H9 (cell line): ENCODE measurements at regions not wholly inside any gene's neighbourhood (a gene's known extent, or its start where the extent isn't known, plus 50 kb on each side); places are given as distances from the start of the nearest gene placed in this dataset.

ENCODE experiments used
- DNase-seq: peaks from one replicate; pipeline ENCODE4 v3.0.0-alpha.2; 2017
- H2AFZ ChIP-seq: one replicate; pipeline ENCODE4 v1.6.1; 2013; ENCODE audit warnings: mild to moderate bottlenecking, low read length, control low read depth, moderate library complexity
- H2AK5ac ChIP-seq: 2 replicates; pipeline ENCODE4 v1.6.1; 2013; ENCODE audit warnings: low read length, control low read depth, mixed read lengths; ENCODE audit not compliant: insufficient read length
- H2BK120ac ChIP-seq: one replicate; pipeline ENCODE4 v1.6.1; 2013; ENCODE audit warnings: low read depth, mild to moderate bottlenecking, low read length, control low read depth, inconsistent platforms; ENCODE audit not compliant: poor library complexity, severe bottlenecking
- H2BK12ac ChIP-seq: 2 replicates; pipeline ENCODE4 v1.6.1; 2013; ENCODE audit warnings: low read length, control low read depth, mixed read lengths, low read depth; ENCODE audit not compliant: insufficient read length
- H2BK15ac ChIP-seq: 2 replicates; pipeline ENCODE4 v1.6.1; 2013; ENCODE audit warnings: low read depth, low read length, control low read depth
- H2BK20ac ChIP-seq: one replicate; pipeline ENCODE4 v1.6.1; 2013; ENCODE audit warnings: low read depth, mild to moderate bottlenecking, low read length, control low read depth, inconsistent platforms; ENCODE audit not compliant: poor library complexity, severe bottlenecking
- H2BK5ac ChIP-seq: 2 replicates; pipeline ENCODE4 v1.6.1; 2013; ENCODE audit warnings: low read length, control low read depth, mixed read lengths; ENCODE audit not compliant: insufficient read length
- H3K14ac ChIP-seq: 2 replicates; pipeline ENCODE4 v1.6.1; 2013; ENCODE audit warnings: low read length, control low read depth; ENCODE audit not compliant: insufficient read depth
- H3K18ac ChIP-seq: 2 replicates; pipeline ENCODE4 v1.6.1; 2013; ENCODE audit warnings: low read depth, mild to moderate bottlenecking, mixed read lengths, low read length, control low read depth; ENCODE audit not compliant: insufficient read length
- H3K23ac ChIP-seq: 2 replicates; pipeline ENCODE4 v1.6.1; 2013; ENCODE audit warnings: low read length, control low read depth, mixed read lengths, low read depth; ENCODE audit not compliant: insufficient read length
- H3K23me2 ChIP-seq: 2 replicates; pipeline ENCODE4 v1.6.1; 2013; ENCODE audit warnings: low read depth, mild to moderate bottlenecking, mixed read lengths, low read length, control low read depth; ENCODE audit not compliant: insufficient read length, poor library complexity, severe bottlenecking
- H3K27ac ChIP-seq: 2 replicates; pipeline ENCODE4 v1.5.1; 2013; ENCODE audit warnings: low read length, control low read depth, mixed read lengths, low read depth; ENCODE audit not compliant: insufficient read length
- H3K27me3 ChIP-seq: 2 replicates; pipeline ENCODE4 v1.6.1; 2013; ENCODE audit warnings: low read length, control low read depth, inconsistent platforms; ENCODE audit not compliant: insufficient read depth
- H3K4ac ChIP-seq: 2 replicates; pipeline ENCODE4 v1.6.1; 2013; ENCODE audit warnings: low read depth, mild to moderate bottlenecking, control low read depth, inconsistent platforms, low read length, moderate library complexity
- H3K4me1 ChIP-seq: 2 replicates; pipeline ENCODE4 v1.6.1; 2013; ENCODE audit warnings: low read length, control low read depth, inconsistent platforms; ENCODE audit not compliant: insufficient read depth
- H3K4me2 ChIP-seq: 2 replicates; pipeline ENCODE4 v1.6.1; 2013; ENCODE audit warnings: low read length, control low read depth, mixed read lengths; ENCODE audit not compliant: insufficient read length, insufficient read depth
- H3K56ac ChIP-seq: 2 replicates; pipeline ENCODE4 v1.6.1; 2013; ENCODE audit warnings: low read depth, mild to moderate bottlenecking, mixed read lengths, low read length, control low read depth; ENCODE audit not compliant: insufficient read length
- H3K79me1 ChIP-seq: 2 replicates; pipeline ENCODE4 v1.6.1; 2013; ENCODE audit warnings: low read depth, mild to moderate bottlenecking, moderate library complexity, low read length, control low read depth, inconsistent platforms; ENCODE audit not compliant: insufficient read depth, poor library complexity, severe bottlenecking
- H3K79me2 ChIP-seq: 2 replicates; pipeline ENCODE4 v1.6.1; 2013; ENCODE audit warnings: low read length, control low read depth, inconsistent platforms; ENCODE audit not compliant: insufficient read depth
- H3K9ac ChIP-seq: 2 replicates; pipeline ENCODE4 v1.6.1; 2013; ENCODE audit warnings: low read length, control low read depth, mixed read lengths; ENCODE audit not compliant: insufficient read length; ENCODE audit errors: extremely low read depth
- H3K9me3 ChIP-seq: one replicate; pipeline ENCODE4 v1.6.1; 2013; ENCODE audit warnings: low read depth, low read length, inconsistent platforms; ENCODE audit not compliant: control insufficient read depth
- H3T11ph ChIP-seq: one replicate; pipeline ENCODE4 v1.6.1; 2013; ENCODE audit warnings: mild to moderate bottlenecking, low read length, control low read depth, inconsistent platforms
- H4K20me1 ChIP-seq: one replicate; pipeline ENCODE4 v1.6.1; 2013; ENCODE audit not compliant: control insufficient read depth, insufficient read length, insufficient read depth
- H4K5ac ChIP-seq: 2 replicates; pipeline ENCODE4 v1.6.1; 2013; ENCODE audit warnings: low read depth, mild to moderate bottlenecking, mixed read lengths, low read length, control low read depth; ENCODE audit not compliant: insufficient read length
- H4K8ac ChIP-seq: replicated peaks from 2 replicates; pipeline ENCODE4 v1.6.1; 2013; ENCODE audit warnings: low read length, control low read depth, mixed read lengths, low read depth; ENCODE audit not compliant: insufficient read length
- H4K91ac ChIP-seq: 2 replicates; pipeline ENCODE4 v1.6.1; 2013; ENCODE audit warnings: low read depth, mild to moderate bottlenecking, moderate library complexity, mixed read lengths, low read length, control low read depth; ENCODE audit not compliant: insufficient read length
- H3K27ac Mint-ChIP-seq, 3 experiments: 2 replicates in 2 of 3; 3 replicates in 1 of 3; pipeline ENCODE4 v1.8.0; 2020 to 2021; ENCODE audit warnings: mixed read lengths in 3 of 3, mild to moderate bottlenecking in 1 of 3, moderate library complexity in 1 of 3
- H3K27me3 Mint-ChIP-seq: 2 replicates; pipeline ENCODE4 v1.8.0; 2021; ENCODE audit warnings: low read depth, mild to moderate bottlenecking, moderate library complexity, mixed read lengths
- H3K36me3 Mint-ChIP-seq, 3 experiments: 2 replicates in 2 of 3; 3 replicates in 1 of 3; pipeline ENCODE4 v1.8.0; 2020 to 2021; ENCODE audit warnings: low read depth in 3 of 3, mixed read lengths in 3 of 3; ENCODE audit not compliant: insufficient read depth in 1 of 3
- H3K4me1 Mint-ChIP-seq, 2 experiments: 2 replicates each; pipeline ENCODE4 v1.8.0; 2020; ENCODE audit warnings: mixed read lengths in 2 of 2
- H3K4me3 Mint-ChIP-seq, 2 experiments: 2 replicates in 1 of 2; 3 replicates in 1 of 2; pipeline ENCODE4 v1.8.0; 2020 to 2021; ENCODE audit warnings: mild to moderate bottlenecking in 2 of 2, mixed read lengths in 2 of 2, moderate library complexity in 1 of 2
- H3K9me3 Mint-ChIP-seq, 2 experiments: 2 replicates in 1 of 2; 3 replicates in 1 of 2; pipeline ENCODE4 v1.8.0; 2020; ENCODE audit warnings: mild to moderate bottlenecking in 2 of 2, mixed read lengths in 2 of 2, moderate library complexity in 1 of 2
- CTCF ChIP-seq: fragments of 200-600 bp; sonication (generic); conservative IDR thresholded peaks from 3 replicates; pipeline ENCODE4 v1.8.0; 2021; ENCODE audit warnings: antibody characterized with exemption, mild to moderate bottlenecking

GRCh38 chr4:43343298-43343697 lies 450.8 kb downstream of the GRXCR1 start:
- H3K79me2 ChIP-seq: no peaks in the 10 kb centered on the region
- H3K9me3 Mint-ChIP-seq: no peaks in the 10 kb centered on the region
- no peak overlapping the region for H3K23ac ChIP-seq
- no peak overlapping the region for H3K27ac Mint-ChIP-seq
- H2AK5ac ChIP-seq: no peak overlapping the region
- no peaks in the 10 kb centered on the region for H3K27me3 Mint-ChIP-seq
- no peak overlapping the region for H3K4me2 ChIP-seq
- H3K9ac ChIP-seq: no peak overlapping the region
- H3K4me1 ChIP-seq: no peaks in the 10 kb centered on the region
- no peaks in the 10 kb centered on the region for H3K79me1 ChIP-seq
- H3K4me3 Mint-ChIP-seq: no peak overlapping the region
- no peaks in the 10 kb centered on the region for H3K23me2 ChIP-seq
- H4K91ac ChIP-seq: no peak overlapping the region
- H2BK15ac ChIP-seq: no peak overlapping the region
- H3K27me3 ChIP-seq: no peaks in the 10 kb centered on the region
- no peak overlapping the region for H2BK5ac ChIP-seq
- no peak for TF ChIP-seq CTCF
- no peak overlapping the region for H3T11ph ChIP-seq
- no peak overlapping the region for H2BK120ac ChIP-seq
- no peaks in the 10 kb centered on the region for H3K36me3 Mint-ChIP-seq
- no peak overlapping the region for H4K5ac ChIP-seq
- no peak overlapping the region for H3K27ac ChIP-seq
- no peaks in the 10 kb centered on the region for H3K9me3 ChIP-seq
- no peak overlapping the region for H2AFZ ChIP-seq
- H3K14ac ChIP-seq: no peak overlapping the region
- no peak overlapping the region for H3K4ac ChIP-seq
- peaks cover 6% of the 10 kb centered on the region in 2 experiments; a peak in 3 of 4 replicates for H3K4me1 Mint-ChIP-seq
- no peak overlapping the region for H2BK12ac ChIP-seq
- H4K20me1 ChIP-seq: no peaks in the 10 kb centered on the region
- no peak overlapping the region for H3K18ac ChIP-seq
- H2BK20ac ChIP-seq: no peak overlapping the region
- H4K8ac ChIP-seq: no peak overlapping the region
- no peak overlapping the region for H3K56ac ChIP-seq
- DNase-seq: no peak
